GM12878 (cell line): ENCODE measurements at regions not wholly inside any gene's neighbourhood (a gene's known extent, or its start where the extent isn't known, plus 50 kb on each side); places are given as distances from the start of the nearest gene placed in this dataset.

Experiments used
- ATAC-seq: fragments of 200-7000 bp; cut with Tn5 transposase; 3 replicates; pipeline ENCODE4 v1.9.1; 2020; ENCODE audit warnings: mild to moderate bottlenecking, moderate library complexity
- BruUV-seq: library from RNA; stranded (reverse); fragments of 400-500 nt; replicated peaks from 2 replicates; lab custom pipeline; 2021; lab: Mats Ljungman, UMichigan
- CTCF ChIA-PET: fragments of 300-600 bp; sonication (Branson Sonifier 250); formaldehyde crosslinking; extraction: SDS; loops from one replicate; lab custom pipeline; 2021; ENCODE audit warnings: inconsistent platforms; lab: Yijun Ruan, JAX
- POLR2A ChIA-PET: fragments of 350-600 bp; formaldehyde crosslinking; extraction: SDS; loops from one replicate; lab custom pipeline; 2021; ENCODE audit warnings: inconsistent platforms; lab: Charles Lee
- RAD21 ChIA-PET: fragments of 300-600 bp; sonication (Branson Sonifier 250); formaldehyde crosslinking; loops from one replicate; lab custom pipeline; 2023; ENCODE audit warnings: antibody characterized with exemption; ENCODE audit not compliant: unreplicated experiment; lab: Charles Lee
- SMC1A ChIA-PET: fragments of 300-600 bp; sonication (Branson Sonifier 250); formaldehyde crosslinking; loops from one replicate; lab custom pipeline; 2023; ENCODE audit not compliant: unreplicated experiment, uncharacterized antibody; lab: Charles Lee
- DNase-seq: peaks from one replicate; pipeline ENCODE4 v3.0.0-alpha.2; 2011; ENCODE audit warnings: low read depth, low spot score
- FAIRE-seq: peaks from 3 replicates; lab custom pipeline; 2011; peaks lifted over from hg19 to GRCh38; lab: Jason Lieb, UNC
- H2AFZ ChIP-seq: 2 replicates; pipeline ENCODE4 v1.6.0; 2011; ENCODE audit warnings: low read depth, low read length, control low read depth; ENCODE audit not compliant: control insufficient read depth
- H3K27ac ChIP-seq: 2 replicates; pipeline ENCODE4 v1.5.1; 2011; ENCODE audit warnings: control low read depth; ENCODE audit not compliant: control insufficient read depth, insufficient read depth
- H3K27me3 ChIP-seq, 2 experiments: replicated peaks in 1 of 2; 2 replicates each; pipeline versions ENCODE4 v1.6.0 to v1.6.1; 2011; ENCODE audit warnings: low read length in 1 of 2; ENCODE audit not compliant: control insufficient read depth in 2 of 2, insufficient read depth in 2 of 2
- H3K36me3 ChIP-seq, 2 experiments: 2 replicates each; pipeline ENCODE4 v1.5.1; 2011; ENCODE audit warnings: low read length in 1 of 2; ENCODE audit not compliant: control insufficient read depth in 2 of 2, insufficient read depth in 2 of 2
- H3K4me1 ChIP-seq: 2 replicates; pipeline ENCODE4 v1.6.1; 2011; ENCODE audit warnings: mild to moderate bottlenecking, low read length, moderate library complexity, mixed read lengths; ENCODE audit not compliant: control insufficient read depth, insufficient read depth
- H3K4me2 ChIP-seq: 2 replicates; pipeline ENCODE4 v1.6.0; 2011; ENCODE audit warnings: control low read depth; ENCODE audit not compliant: control insufficient read depth, insufficient read depth
- H3K4me3 ChIP-seq: fragments of 200-600 bp; sonication (generic); 2 replicates; pipeline ENCODE4 v1.5.1; 2016
- H3K79me2 ChIP-seq: 2 replicates; pipeline ENCODE4 v1.6.0; 2011; ENCODE audit warnings: low read length; ENCODE audit not compliant: control insufficient read depth, insufficient read depth
- H3K9ac ChIP-seq: 2 replicates; pipeline ENCODE4 v1.8.0; 2011; ENCODE audit warnings: low read length, control low read depth, mixed read lengths; ENCODE audit not compliant: control insufficient read depth, insufficient read depth
- H3K9me3 ChIP-seq: replicated peaks from 3 replicates; pipeline ENCODE4 v1.5.1; 2011; ENCODE audit warnings: mild to moderate bottlenecking, low read length; ENCODE audit not compliant: control insufficient read depth, insufficient read depth
- H4K20me1 ChIP-seq: 2 replicates; pipeline ENCODE4 v1.6.0; 2011; ENCODE audit not compliant: control insufficient read depth, insufficient read depth
- ATF3 ChIP-seq: IDR thresholded peaks from 2 replicates; pipeline ENCODE4 v1.6.1; 2011; ENCODE audit warnings: low read depth, mild to moderate bottlenecking, low read length, moderate library complexity, borderline replicate concordance; ENCODE audit errors: extremely low read depth
- BMI1 ChIP-seq: fragments of 450-650 bp; IDR thresholded peaks from 2 replicates; pipeline ENCODE4 v1.6.1; 2016; ENCODE audit warnings: mild to moderate bottlenecking, moderate library complexity, borderline replicate concordance
- DPF2 ChIP-seq: fragments of 450-650 bp; IDR thresholded peaks from 2 replicates; pipeline ENCODE4 v1.6.1; 2017; ENCODE audit warnings: mild to moderate bottlenecking
- EP300 ChIP-seq, 2 experiments: fragments of 150-350 bp in 1 of 2; IDR thresholded peaks; 2 replicates each; pipeline ENCODE4 v1.6.1; 2011 to 2012; ENCODE audit warnings: low read depth in 2 of 2, low read length in 2 of 2, borderline replicate concordance in 1 of 2, improper control_type of control experiment in 1 of 2, inconsistent platforms in 1 of 2; ENCODE audit not compliant: control insufficient read depth in 1 of 2
- GATAD2B ChIP-seq: fragments of 450-650 bp; conservative IDR thresholded peaks from 2 replicates; pipeline ENCODE4 v1.6.1; 2017; ENCODE audit warnings: low read depth, mild to moderate bottlenecking, moderate library complexity
- JUND ChIP-seq: IDR thresholded peaks from 2 replicates; pipeline ENCODE4 v1.6.1; 2012; ENCODE audit warnings: low read depth, mild to moderate bottlenecking, low read length, improper control_type of control experiment, moderate library complexity
- RAD51 ChIP-seq: fragments of 450-650 bp; IDR thresholded peaks from 2 replicates; pipeline ENCODE4 v1.6.1; 2016; ENCODE audit warnings: moderate library complexity, mild to moderate bottlenecking, inconsistent platforms
- TARDBP ChIP-seq: IDR thresholded peaks from 2 replicates; pipeline ENCODE4 v1.6.1; 2016; ENCODE audit warnings: borderline replicate concordance
- TBL1XR1 ChIP-seq: IDR thresholded peaks from 2 replicates; pipeline ENCODE4 v1.6.1; 2012; ENCODE audit warnings: low read depth, low read length, improper control_type of control experiment
- ZNF687 ChIP-seq: fragments of 450-650 bp; IDR thresholded peaks from 2 replicates; pipeline ENCODE4 v1.6.1; 2017; ENCODE audit warnings: mild to moderate bottlenecking, moderate library complexity
- WGBS: methylation state at CpG from one replicate; pipeline ENCODE4 v1.1.6; 2016; ENCODE audit warnings: low lambda C conversion rate; ENCODE audit not compliant: insufficient replicate concordance, insufficient coverage; ENCODE audit errors: missing lambda C conversion rate; 5-methylcytosine and 5-hydroxymethylcytosine counted together
- in situ Hi-C: fragments of 300-500 bp; cut with MboI; formaldehyde crosslinking; loops from 9 replicates; pipeline ENCODE4 v1.14.3; 2018; ENCODE audit warnings: mixed read lengths
- intact Hi-C: fragments of 100-400 bp; cut with micrococcal nuclease; formaldehyde crosslinking; loops from one replicate; pipeline ENCODE4 v1.14.2; 2022; ENCODE audit not compliant: unreplicated experiment

DNA sequence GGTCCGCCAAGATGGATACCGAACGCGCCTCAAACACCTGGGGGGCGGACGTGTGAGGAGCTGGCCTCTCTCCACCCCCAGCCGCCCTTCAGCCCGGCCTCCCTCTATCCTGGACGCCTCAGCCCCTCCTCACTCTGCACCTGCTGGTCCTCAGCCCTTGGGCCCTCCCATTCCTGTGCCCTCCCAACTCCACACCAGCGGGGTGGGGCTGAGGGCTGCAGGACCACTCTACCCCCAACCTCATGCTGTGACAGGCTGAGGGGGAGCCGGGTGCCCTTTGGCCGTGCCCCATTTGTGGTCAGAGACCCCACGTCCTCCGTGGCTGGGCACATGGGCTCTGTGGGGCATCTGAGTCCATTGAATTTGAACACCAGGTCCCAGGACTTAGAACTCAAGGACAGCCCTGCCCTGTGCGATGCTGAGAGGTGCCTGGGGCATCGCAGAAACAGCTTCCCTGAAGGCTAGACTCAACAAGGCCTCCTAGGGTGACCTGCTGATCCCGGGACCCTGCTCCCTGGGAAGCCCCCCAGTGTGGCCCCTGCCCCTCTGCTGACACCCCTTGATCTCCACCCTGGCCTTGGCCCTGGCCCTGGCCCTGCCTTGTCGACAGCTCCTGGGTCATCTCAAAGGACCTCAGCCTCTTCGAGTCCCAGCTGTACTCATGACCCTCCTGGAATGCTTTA lies 82.0 kb upstream of the SFSWAP start:
- Histone ChIP-seq H3K27ac (no peak overlapping the region), H2AFZ (no peak overlapping the region), H3K79me2 (no peaks in the 10 kb centered on the region), H3K9me3 (peaks cover 2% of the 10 kb centered on the region; the same call in 2 of the 3 replicates), H3K4me2 (no peak overlapping the region)
- ChIA-PET RAD21 (no interaction called here), POLR2A (no interaction called here)
- no peak for TF ChIP-seq TARDBP
- TF ChIP-seq, all 136 proteins: peak for 0
- ChIA-PET SMC1A (no interaction called here), CTCF (no interaction called here)
- 73% methylated on average over 19 of the region's 19 CpGs for WGBS
- no peaks in the 10 kb centered on the region for H3K4me1 ChIP-seq
- H3K4me3 ChIP-seq: no peak overlapping the region
- no peaks in the 10 kb centered on the region for H3K27me3 ChIP-seq
- in situ Hi-C loops (loop anchor here (5.0 kb wide), 1 partner anchor 297 kb away; no protein-coding TSS in a partner anchor), intact Hi-C loops (no loop called here)
- no peaks in the 10 kb centered on the region for H4K20me1 ChIP-seq
- BruUV-seq: no TSS peak
- H3K9ac ChIP-seq: no peak overlapping the region
- no peak for DNase-seq
- FAIRE-seq: no peak
- H3K36me3 ChIP-seq: no peaks in the 10 kb centered on the region
- no peak for ATAC-seq

GRCh38 chr12:131631230-131631629 lies 79.7 kb upstream of the SFSWAP start:
- Histone ChIP-seq H3K79me2 (no peaks in the 10 kb centered on the region), H3K9me3 (peaks cover 2% of the 10 kb centered on the region; the same call in 2 of the 3 replicates), H3K4me1 (no peaks in the 10 kb centered on the region), H3K27ac (no peak overlapping the region), H4K20me1 (no peaks in the 10 kb centered on the region), H3K9ac (no peak overlapping the region), H2AFZ (no peak overlapping the region), H3K36me3 (no peaks in the 10 kb centered on the region), H3K4me3 (no peak overlapping the region), H3K27me3 (no peaks in the 10 kb centered on the region; a peak in 1 of 4 replicates), H3K4me2 (no peak overlapping the region)
- POLR2A ChIA-PET: no interaction called here
- FAIRE-seq (no peak), DNase-seq (no peak), ATAC-seq (no peak)
- WGBS: 83% methylated on average over 2 of the region's 3 CpGs
- RAD21 ChIA-PET: no interaction called here
- SMC1A ChIA-PET: no interaction called here
- intact Hi-C loops: no loop called here
- in situ Hi-C loops: no loop called here
- CTCF ChIA-PET: no interaction called here
- BruUV-seq: no TSS peak
- TF ChIP-seq ZNF687 (no peak), JUND (no peak), EP300 (IDR thresholded peaks at IDR 0.05; ENCODE audit: borderline replicate concordance in 1 of 2, control insufficient read depth in 1 of 2, low read depth in 2 of 2, low read length in 2 of 2) (no peak), ATF3 (no peak), RAD51 (no peak), DPF2 (no peak), TBL1XR1 (no peak), BMI1 (no peak), GATAD2B (no peak)
